ENCODE measurements at regions not wholly inside any gene's neighbourhood (a gene's known extent, or its start where the extent isn't known, plus 50 kb on each side); places are given as distances from the start of the nearest gene placed in this dataset.

DNA sequence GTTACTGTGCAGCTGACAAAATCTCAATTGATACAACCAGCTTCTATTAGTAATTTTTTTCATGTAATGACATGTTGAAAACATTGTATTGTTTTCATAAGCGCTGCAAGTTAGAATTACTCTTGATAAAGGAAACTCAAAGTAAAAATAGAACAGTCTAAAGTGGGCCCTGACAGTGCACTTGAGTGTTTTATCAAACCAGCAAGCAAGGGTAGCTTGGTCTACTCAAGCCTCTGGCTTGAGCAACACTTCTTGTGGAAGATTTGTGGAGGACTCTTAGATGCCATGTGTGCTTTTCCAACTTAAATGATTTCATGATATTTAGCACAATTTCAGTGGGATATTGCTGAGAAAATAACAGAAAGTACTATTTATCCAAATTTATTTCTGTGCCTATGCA lies 575.7 kb upstream of the ZNF717 start:
- no peaks in the 10 kb centered on the region for H3K79me2 ChIP-seq (ENCODE audit: control insufficient read depth, insufficient read depth, low read length)
- ChIA-PET CTCF (no interaction called here), POLR2A (no interaction called here)
- no CpG with 5 or more reads among the region's 1 CpG for WGBS (ENCODE audit: insufficient coverage)
- no peak overlapping the region for H3K9ac ChIP-seq (ENCODE audit: low read length)
- H3K4me3 Mint-ChIP-seq = no peak overlapping the region
- no peak overlapping the region for H3K4me2 ChIP-seq (replicated peaks; ENCODE audit: low read depth, low read length, poor library complexity, severe bottlenecking)
- H3K9me3 Mint-ChIP-seq (ENCODE audit: insufficient read depth) = peaks cover 2% of the 10 kb centered on the region
- intact Hi-C loops (cut with micrococcal nuclease) = no loop called here
- no peak for TF ChIP-seq EZH2 (IDR thresholded peaks at IDR 0.05; ENCODE audit: borderline replicate concordance, insufficient read depth, low read depth, low read length, poor library complexity, severe bottlenecking)
- TF ChIP-seq, protein P1, sequence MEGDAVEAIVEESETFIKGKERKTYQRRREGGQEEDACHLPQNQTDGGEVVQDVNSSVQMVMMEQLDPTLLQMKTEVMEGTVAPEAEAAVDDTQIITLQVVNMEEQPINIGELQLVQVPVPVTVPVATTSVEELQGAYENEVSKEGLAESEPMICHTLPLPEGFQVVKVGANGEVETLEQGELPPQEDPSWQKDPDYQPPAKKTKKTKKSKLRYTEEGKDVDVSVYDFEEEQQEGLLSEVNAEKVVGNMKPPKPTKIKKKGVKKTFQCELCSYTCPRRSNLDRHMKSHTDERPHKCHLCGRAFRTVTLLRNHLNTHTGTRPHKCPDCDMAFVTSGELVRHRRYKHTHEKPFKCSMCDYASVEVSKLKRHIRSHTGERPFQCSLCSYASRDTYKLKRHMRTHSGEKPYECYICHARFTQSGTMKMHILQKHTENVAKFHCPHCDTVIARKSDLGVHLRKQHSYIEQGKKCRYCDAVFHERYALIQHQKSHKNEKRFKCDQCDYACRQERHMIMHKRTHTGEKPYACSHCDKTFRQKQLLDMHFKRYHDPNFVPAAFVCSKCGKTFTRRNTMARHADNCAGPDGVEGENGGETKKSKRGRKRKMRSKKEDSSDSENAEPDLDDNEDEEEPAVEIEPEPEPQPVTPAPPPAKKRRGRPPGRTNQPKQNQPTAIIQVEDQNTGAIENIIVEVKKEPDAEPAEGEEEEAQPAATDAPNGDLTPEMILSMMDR (IDR thresholded peaks at IDR 0.05) = no peak
- no peaks in the 10 kb centered on the region for H3K36me3 ChIP-seq (replicated peaks in 1 of 2; ENCODE audit: control extremely low read depth in 1 of 2, control insufficient read depth in 1 of 2, extremely low read depth in 1 of 2, insufficient read depth in 2 of 2, low read length in 1 of 2)
- H3K4me1 ChIP-seq (ENCODE audit: control insufficient read depth in 2 of 2, insufficient read depth in 2 of 2, low read length in 2 of 2) = no peaks in the 10 kb centered on the region
- H3K27me3 ChIP-seq (replicated peaks in 1 of 4; ENCODE audit: control extremely low read depth in 1 of 4, control insufficient read depth in 3 of 4, insufficient read depth in 4 of 4, low read length in 3 of 4) = no peaks in the 10 kb centered on the region
- no peak overlapping the region for H3K27ac ChIP-seq (ENCODE audit: low read length in 2 of 2)
- H3K4me1 Mint-ChIP-seq = no peaks in the 10 kb centered on the region
- no peak overlapping the region for H3K27ac Mint-ChIP-seq
- no peaks in the 10 kb centered on the region for H3K27me3 Mint-ChIP-seq
- ATAC-seq (ENCODE audit: low read depth) (no peak), DNase-seq (no peak)
- peaks cover 0 to 2% (median 0%) of the 10 kb centered on the region in 3 donors for H3K9me3 ChIP-seq (ENCODE audit: control extremely low read depth in 1 of 3, control insufficient read depth in 2 of 3, insufficient read depth in 1 of 3, low read length in 2 of 3)
- no peak overlapping the region for H2AFZ ChIP-seq (ENCODE audit: insufficient read depth, low read depth, low read length, poor library complexity, severe bottlenecking)
- no peaks in the 10 kb centered on the region for H4K20me1 ChIP-seq (ENCODE audit: control insufficient read depth, insufficient read depth, low read length, poor library complexity, severe bottlenecking)
- no peak overlapping the region for H3K4me3 ChIP-seq (ENCODE audit: control extremely low read depth in 1 of 5, extremely low read depth in 1 of 5, insufficient read depth in 1 of 5, low read depth in 2 of 5, low read length in 4 of 5)

DNA sequence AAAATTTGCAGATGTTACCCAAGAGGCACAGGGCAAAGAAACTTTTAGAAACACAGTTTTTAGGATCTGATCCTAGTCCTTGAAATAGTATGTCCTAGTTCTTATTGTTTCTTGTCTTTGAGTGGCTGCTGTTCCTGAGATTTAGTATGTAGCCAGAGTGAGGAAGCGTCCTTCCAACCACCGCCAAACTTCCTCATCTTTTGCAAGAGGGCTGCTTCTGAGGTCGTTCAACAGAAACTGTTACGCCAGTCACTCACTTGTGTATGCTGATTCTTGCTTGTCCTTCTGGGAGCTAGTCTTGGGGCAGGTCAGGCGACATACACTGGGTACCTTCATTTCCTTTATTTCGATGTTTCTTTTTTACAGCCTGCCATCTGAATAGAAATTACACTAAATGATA lies 577.3 kb upstream of the ZNF717 start:
- no peak overlapping the region for H3K4me3 Mint-ChIP-seq
- 39% methylated on average over 2 of the region's 6 CpGs for WGBS (ENCODE audit: insufficient coverage)
- Histone ChIP-seq H3K9me3 (ENCODE audit: control extremely low read depth in 1 of 3, control insufficient read depth in 2 of 3, insufficient read depth in 1 of 3, low read length in 2 of 3) (peaks cover 0 to 2% (median 0%) of the 10 kb centered on the region in 3 donors), H3K9ac (ENCODE audit: low read length) (no peak overlapping the region), H3K4me2 (replicated peaks; ENCODE audit: low read depth, low read length, poor library complexity, severe bottlenecking) (no peak overlapping the region), H4K20me1 (ENCODE audit: control insufficient read depth, insufficient read depth, low read length, poor library complexity, severe bottlenecking) (no peaks in the 10 kb centered on the region), H3K79me2 (ENCODE audit: control insufficient read depth, insufficient read depth, low read length) (no peaks in the 10 kb centered on the region), H2AFZ (ENCODE audit: insufficient read depth, low read depth, low read length, poor library complexity, severe bottlenecking) (no peak overlapping the region), H3K27me3 (replicated peaks in 1 of 4; ENCODE audit: control extremely low read depth in 1 of 4, control insufficient read depth in 3 of 4, insufficient read depth in 4 of 4, low read length in 3 of 4) (no peaks in the 10 kb centered on the region), H3K4me3 (ENCODE audit: control extremely low read depth in 1 of 5, extremely low read depth in 1 of 5, insufficient read depth in 1 of 5, low read depth in 2 of 5, low read length in 4 of 5) (no peak overlapping the region), H3K27ac (ENCODE audit: low read length in 2 of 2) (no peak overlapping the region), H3K36me3 (replicated peaks in 1 of 2; ENCODE audit: control extremely low read depth in 1 of 2, control insufficient read depth in 1 of 2, extremely low read depth in 1 of 2, insufficient read depth in 2 of 2, low read length in 1 of 2) (no peaks in the 10 kb centered on the region), H3K4me1 (ENCODE audit: control insufficient read depth in 2 of 2, insufficient read depth in 2 of 2, low read length in 2 of 2) (no peaks in the 10 kb centered on the region)
- H3K9me3 Mint-ChIP-seq (ENCODE audit: insufficient read depth) = peaks cover 2% of the 10 kb centered on the region
- H3K27me3 Mint-ChIP-seq = no peaks in the 10 kb centered on the region
- no peak overlapping the region for H3K27ac Mint-ChIP-seq
- ATAC-seq (ENCODE audit: low read depth) (no peak), DNase-seq (no peak)
- H3K4me1 Mint-ChIP-seq = no peaks in the 10 kb centered on the region
- CTCF ChIA-PET = no interaction called here
- intact Hi-C loops (cut with micrococcal nuclease) = no loop called here
- TF ChIP-seq, protein P1 (IDR thresholded peaks at IDR 0.05) = no peak
- TF ChIP-seq EZH2 (IDR thresholded peaks at IDR 0.05; ENCODE audit: borderline replicate concordance, insufficient read depth, low read depth, low read length, poor library complexity, severe bottlenecking) = no peak
- POLR2A ChIA-PET = no interaction called here
